ENCODE measurements at regions not wholly inside any gene's neighbourhood (a gene's known extent, or its start where the extent isn't known, plus 50 kb on each side); places are given as distances from the start of the nearest gene placed in this dataset.

DNA sequence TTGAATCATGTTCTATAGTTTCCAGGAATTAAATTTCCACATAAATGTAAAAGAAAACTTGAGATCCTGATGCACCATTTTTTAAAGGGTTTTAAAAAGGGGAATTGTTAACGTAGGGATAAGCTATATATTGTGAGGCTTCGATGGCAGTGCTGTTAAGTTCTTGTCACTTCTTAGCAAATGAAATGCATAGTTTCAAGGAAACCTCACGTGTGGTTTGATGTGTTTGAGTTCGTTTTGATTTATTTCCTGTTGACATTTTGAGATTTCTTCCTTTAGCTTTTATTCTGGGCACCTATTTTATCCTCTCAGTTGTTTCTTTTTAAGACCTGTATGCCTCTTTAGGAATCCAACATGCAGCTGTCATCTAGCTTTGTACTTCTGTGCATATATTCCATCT is 301.0 kb downstream of the DOCK8 start:
- no peak for DNase-seq

- DNase-seq, result no peak
Measured at GRCh38 chr9:517993-518392, 303.3 kb downstream of the DOCK8 start.

DNA sequence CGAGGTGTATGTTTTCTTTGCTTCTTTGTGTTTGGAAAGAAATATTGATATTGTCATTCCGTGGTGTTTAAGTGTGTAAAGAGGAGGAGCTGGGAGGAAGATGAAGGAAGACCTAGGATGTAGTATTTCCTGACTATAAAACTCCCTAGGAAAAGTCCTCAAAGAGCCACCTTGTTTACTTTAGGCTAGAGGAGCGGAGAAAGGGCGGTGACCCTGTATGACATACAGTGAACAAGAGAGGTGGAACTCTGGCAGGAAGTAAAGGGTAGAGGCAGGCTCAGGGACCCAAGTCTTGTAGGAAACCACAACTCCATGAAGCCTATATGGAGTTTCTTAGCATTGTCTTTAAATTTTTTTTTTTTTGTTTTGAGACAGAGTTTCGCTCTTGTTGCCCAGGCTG is 303.9 kb downstream of the DOCK8 start:
- no peak for DNase-seq

DNA sequence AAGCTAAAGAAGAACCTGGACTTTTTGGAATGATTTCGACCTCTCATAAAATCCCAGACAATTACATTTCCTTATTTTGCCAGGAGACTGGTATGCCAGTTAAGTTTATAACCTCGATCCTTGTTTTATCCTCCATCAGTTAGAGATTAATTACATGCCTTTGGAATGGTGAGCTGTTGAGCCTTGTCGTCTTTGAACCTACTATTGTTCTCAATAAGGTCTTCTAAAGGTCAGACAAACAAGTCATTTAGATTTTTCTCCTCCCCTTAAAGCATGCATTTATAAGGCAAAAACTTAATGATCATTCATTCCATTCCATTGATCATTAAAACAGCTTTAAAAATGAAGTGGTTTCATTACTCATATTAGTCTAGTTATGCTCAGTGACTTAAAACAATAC is 304.9 kb downstream of the DOCK8 start:
- no peak for DNase-seq

DNA sequence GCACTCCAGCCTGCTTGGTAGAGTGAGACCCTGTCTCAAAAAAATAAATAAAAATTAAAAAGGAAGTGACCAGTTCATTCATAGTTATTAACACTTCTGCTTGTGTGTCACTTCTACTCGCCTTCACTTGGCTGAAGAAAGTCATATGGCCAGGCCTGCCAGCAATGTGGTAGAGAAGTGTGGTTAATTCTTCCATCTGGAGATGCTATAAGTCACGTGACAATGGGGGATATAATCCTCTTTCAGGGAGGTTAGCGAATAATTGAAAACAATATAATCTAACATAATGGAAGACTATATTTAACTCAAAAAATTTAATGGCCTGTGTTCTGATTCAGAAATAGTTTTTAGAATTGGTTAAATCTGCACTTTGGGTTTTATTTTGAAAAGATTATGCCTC is 305.6 kb downstream of the DOCK8 start:
- DNase-seq, result no peak

DNA sequence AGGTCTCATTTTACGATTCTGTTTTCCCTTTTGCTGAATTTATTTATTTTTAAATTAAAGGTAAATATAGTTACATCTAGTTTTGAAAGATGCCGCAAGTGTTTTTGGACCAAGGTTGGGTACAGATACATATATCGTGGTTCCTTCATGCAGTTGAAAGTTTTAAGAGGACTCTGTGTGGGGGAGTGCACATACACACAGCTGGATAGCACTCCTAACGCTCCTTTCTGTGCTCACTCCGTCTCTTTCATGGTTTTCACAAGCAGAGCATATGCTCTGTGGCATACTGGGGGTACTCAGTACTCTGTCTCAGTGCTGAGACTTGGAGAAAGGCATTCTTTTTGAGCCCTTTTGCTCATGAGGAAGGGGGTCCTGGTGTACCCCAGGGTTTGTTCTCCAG is 307.5 kb downstream of the DOCK8 start:
- no peak for DNase-seq

DNA sequence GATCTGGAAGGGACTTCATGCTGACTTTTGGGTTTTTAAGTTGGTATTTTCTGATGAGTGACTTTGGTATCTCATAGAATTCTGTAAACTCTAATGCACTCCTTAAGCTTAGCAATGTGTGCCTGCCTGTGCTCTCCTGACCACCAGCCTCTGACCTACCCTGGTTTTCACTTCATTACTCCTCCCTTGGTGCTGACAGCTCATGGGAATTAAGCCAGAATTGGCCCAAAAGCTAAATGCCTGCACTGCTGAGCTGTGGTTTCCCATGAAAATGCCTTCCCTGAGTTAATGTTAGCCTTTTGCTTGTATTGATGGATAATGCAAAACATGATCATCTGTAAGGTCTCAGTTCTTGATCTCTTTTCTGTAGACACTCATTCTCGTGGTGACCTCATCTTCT is 308.0 kb downstream of the DOCK8 start:
- DNase-seq, result no peak

GRCh38 chr9:523444-523843 is 308.8 kb downstream of the DOCK8 start:
- no peak for DNase-seq

DNA sequence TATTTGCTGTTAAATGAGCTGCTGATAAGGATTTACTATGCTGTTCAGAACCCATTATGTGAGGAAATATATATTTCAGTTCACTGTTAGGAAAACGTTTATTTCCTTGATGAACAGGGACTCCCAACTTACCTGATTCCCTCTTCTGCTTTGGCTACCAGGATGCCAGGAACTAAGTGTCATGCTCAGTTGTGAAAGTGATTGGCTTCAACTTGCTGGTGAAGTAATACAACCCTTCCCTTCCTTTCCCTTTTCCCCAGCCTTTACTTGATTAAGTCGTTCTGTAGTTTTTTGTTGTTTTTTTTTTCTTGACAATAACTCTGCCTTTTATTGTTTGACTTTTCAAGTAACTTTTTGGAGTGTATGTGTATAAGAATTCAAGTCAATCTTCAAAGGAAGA is 309.3 kb downstream of the DOCK8 start:
- DNase-seq, result no peak

DNA sequence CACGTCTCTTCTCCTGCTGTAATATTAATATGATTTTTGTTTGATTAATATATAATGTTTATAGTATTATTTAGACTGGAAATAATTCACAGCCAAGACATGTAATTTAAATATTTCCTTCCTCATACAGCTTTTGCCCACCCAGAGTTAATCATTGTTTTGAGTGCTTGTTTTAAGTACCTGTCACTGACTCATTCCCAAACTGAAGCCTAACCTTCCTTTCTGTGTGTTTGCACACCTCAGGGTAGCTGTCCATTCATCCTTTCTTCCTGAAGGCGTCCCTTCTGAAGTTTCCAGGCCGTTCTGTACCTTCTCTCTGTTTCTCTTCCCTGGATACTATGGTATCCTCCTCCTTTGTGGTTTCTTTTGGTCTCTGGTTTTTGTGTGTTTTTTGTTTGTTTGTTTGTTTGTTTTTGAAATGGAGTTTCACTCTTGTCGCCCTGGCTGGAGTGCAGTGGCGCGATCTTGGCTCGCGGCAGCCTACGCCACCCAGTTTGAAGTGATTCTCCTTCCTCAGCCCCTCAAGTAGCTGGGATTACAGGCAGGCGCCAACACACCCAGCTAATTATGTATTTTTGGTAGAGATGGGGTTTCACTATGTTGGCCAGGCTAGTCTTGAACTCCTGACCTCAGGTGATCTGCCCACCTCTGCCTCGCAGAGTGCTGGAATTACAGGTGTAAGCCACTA is 312.4 kb downstream of the DOCK8 start:
- no peak for DNase-seq

DNA sequence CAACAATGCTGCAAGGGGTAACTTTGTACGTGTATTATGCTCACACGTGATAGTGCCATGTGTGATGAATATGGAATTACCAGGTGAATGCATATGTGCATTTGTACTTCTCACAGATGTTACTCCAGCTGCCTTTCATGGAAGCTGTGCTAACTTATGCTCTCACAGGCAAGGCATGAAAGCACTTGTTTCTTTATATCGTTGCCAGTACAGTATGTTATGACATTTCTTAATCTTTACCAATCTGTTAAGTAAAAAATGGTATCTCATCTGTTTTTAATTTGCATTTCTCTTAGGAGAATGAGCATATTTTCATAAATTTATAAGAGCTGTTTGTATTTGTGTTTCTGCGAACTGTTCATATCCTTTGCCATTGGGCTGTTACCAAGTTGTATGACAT is 311.8 kb upstream of the DMRT1 start:
- DNase-seq, result no peak

GRCh38 chr9:530681-531080 is 310.8 kb upstream of the DMRT1 start:
- no peak for DNase-seq

DNA sequence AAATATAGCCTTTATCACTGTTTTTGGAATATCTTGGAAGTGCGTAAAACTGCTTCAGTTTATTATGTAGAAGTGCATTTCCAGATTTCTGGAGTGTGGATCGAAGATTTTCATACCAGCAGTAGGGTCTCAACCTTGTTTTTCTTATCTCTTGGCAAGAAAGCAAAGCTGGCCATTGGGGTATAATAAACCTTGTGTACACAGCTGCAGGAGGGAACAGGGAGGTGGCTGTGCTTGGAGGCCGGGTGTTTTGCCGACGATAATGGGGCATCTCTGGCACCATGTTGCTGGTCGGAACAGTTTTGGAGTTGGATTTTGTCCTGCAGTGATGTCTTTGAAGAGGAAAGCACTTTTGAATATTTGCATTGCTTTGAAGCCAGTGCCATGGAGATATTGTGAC is 308.8 kb upstream of the DMRT1 start:
- no peak for DNase-seq

DNA sequence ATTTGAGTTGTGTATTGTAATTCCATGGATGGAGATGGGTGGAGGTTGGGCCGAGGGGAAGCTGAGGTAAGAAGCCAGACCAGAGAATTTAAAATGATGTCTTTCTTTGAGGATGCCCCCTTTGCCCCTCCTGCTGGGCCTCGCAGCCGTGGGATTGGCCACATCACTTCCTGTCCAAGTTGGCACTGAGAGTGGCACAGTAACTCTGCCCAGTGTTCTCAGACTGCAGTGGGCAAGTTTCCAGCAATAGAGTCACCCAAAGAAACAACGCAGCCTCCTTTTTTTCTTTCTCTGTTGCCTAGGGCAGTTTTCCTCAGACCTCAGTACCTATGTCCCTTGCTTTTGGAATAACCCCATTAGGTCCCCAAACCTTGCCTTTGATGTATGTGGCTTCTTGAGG is 306.6 kb upstream of the DMRT1 start:
- no peak for DNase-seq

- no peak for DNase-seq
Measured at GRCh38 chr9:535356-535755, 306.1 kb upstream of the DMRT1 start.

DNA sequence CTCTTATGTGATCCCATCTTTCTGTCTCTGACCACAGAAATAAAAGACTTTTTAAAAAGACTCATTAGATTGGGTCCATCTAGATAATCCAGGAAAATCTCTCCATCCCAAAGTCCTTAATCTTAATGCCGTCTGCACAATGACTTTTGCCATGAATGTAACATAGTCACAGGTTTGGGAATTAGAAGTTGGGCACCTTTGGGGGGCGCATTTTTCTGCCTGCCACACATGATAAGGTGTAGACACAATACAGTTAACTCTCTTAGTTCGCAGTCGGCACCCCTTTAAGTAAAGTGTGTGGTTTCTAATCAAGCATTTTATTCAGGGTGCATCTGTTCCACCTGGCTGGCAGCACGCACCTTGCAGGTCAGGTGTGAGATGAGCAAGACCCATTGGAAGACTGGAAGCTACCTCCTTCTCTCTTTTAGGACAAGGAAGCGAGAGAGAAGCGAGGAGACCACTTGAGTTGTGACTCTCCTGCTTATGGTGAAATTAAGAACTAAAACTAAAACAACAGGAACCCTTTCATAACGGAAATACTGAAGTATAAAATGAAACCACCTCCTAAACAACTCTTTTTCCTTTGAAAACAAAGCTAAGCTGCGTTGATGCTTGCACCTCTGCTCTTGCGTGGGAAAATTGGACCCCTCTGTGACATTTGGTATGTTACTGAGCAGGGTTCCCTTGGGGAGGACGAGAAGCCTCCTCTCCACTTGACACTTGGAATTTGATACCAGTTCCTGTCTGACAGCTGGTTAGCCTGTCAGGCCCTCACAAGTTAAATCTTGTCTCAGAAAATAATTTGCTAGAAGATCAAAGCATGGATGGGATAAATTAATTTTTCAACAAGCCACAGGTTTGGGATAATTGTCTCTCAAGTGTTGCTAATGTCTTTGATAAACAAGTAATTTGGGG is 304.6 kb upstream of the DMRT1 start:
- no peak for DNase-seq

DNA sequence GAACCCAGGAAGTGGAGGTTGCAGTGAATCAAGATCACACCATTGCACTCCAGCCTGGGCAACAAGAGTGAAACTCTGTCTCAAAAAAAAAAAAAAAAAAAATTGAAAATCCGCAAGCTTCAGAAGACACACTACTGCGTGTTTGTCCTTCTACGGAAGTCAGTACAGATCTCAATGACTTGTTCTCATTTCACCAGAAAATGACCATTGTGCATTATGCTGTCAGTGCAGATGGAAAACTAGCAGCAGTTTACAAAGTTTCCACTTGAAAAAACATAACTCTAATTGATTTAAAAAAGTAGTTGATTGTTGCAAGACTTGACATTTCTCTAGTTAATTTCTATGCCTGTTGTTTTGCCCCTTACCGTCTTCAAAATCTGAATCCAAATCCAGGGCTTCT is 298.0 kb upstream of the DMRT1 start:
- no peak for DNase-seq

GRCh38 chr9:545480-545879 is 296.0 kb upstream of the DMRT1 start:
- no peak for DNase-seq

- DNase-seq, result no peak
Measured at GRCh38 chr9:546235-546634, 295.3 kb upstream of the DMRT1 start.

DNA sequence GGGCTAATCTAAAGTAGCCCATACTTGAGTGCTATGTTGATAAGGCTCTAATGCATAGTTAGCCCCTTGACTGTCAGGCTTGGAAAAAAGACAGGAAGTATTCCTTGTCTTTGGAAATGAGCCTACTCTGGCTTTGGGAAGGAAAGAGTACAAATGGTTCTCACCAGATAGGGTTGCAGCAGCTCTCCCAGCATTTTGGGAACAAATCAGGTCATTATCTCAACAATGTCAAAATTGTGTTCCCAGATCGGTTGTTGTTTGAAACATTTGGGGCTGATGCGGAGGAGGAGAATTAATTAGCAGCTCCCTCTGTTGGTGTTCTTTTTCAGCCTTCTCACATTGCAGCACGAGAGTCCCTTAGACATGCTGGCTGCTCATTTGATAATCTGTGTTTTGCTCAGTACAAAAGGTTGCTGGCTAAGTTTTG is 294.7 kb upstream of the DMRT1 start:
- no peak for DNase-seq

GRCh38 chr9:547314-547713 is 294.2 kb upstream of the DMRT1 start:
- no peak for DNase-seq

DNA sequence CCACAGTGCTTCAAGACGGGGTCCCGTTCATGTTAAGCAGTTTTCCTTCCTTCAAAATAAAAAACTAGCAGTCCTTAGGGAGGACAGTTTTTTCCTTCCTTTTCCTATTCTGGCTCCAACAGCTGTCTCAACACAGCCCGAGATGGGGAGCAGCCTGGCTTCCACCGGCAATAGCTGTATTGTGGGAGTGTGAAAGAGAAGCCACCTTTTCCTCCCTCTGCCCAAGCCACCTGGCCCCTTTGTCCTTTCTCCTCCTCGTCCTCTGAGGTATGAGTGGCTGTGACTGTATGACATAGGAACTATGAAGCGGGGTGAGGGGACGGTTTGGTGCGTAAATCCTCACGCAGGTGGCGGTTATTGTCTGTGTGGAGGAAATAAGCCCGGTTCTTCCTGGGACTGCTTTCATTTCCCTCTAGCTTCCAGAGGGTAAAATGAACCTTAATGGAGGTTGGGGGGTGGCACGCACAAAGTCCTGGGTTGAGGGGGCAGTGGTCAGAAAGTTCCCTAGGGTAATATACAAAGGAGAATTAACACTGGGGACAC is 292.0 kb upstream of the DMRT1 start:
- no peak for DNase-seq

DNA sequence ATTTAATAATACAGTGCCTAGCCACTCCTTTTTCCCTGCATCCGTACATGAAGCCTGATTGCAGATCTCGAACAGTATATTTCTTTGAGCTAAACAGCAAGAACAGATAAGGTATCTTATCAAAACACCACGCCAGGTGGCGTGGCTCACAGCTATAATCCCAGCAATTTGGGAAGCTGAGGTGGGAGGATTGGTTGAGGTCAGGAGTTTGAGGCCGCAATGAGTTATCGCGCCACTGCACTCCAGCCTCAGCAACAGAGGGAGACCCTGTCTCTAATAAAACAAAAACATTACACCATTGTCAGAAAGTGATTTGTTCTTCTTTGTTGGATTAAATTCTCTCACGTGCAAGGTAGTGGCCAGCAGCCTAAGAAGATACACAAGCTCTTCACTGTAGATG is 291.2 kb upstream of the DMRT1 start:
- no peak for DNase-seq

Measured in activated CD8-positive, alpha-beta memory T cell treated with anti-CD3 and anti-CD28 coated beads for 24 hours (primary cell).